OCI-LY3 (cell line): ENCODE measurements at regions not wholly inside any gene's neighbourhood (a gene's known extent, or its start where the extent isn't known, plus 50 kb on each side); places are given as distances from the start of the nearest gene placed in this dataset.

ENCODE experiments used
- EZH2phosphoT487 ChIP-seq: fragments of 200-600 bp; shearing (Covaris generic); IDR thresholded peaks from 2 replicates; pipeline ENCODE4 v1.6.1; 2018; ENCODE audit warnings: antibody characterized with exemption, mixed run types, low read depth
- TF ChIP-seq, protein P1 (sequence below): fragments of 200-600, 300-600 bp; sonication (generic); IDR thresholded peaks from 2 replicates; pipeline ENCODE4 v1.5.1; 2014; ENCODE audit warnings: antibody characterized with exemption, low read length, low read depth

DNA sequence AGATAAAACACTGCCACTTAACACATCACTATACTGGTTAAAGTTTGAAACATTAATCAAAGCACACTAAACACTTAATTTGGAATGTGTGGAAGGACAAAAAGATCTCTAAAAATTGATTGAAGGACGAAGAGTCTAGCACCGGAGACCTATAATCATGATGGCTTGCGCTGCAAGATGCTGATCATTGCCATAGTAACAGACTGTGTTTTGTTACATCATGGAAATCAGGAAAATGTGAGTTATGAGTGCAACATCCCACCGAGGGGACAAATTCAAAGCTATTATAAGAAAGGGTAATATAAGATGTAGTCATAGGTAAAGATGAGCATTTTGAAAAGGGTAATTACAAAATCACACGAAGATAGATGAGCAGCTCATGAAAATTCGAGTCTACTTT lies 278.8 kb upstream of the CTNND2 start:
- TF ChIP-seq, protein P1, sequence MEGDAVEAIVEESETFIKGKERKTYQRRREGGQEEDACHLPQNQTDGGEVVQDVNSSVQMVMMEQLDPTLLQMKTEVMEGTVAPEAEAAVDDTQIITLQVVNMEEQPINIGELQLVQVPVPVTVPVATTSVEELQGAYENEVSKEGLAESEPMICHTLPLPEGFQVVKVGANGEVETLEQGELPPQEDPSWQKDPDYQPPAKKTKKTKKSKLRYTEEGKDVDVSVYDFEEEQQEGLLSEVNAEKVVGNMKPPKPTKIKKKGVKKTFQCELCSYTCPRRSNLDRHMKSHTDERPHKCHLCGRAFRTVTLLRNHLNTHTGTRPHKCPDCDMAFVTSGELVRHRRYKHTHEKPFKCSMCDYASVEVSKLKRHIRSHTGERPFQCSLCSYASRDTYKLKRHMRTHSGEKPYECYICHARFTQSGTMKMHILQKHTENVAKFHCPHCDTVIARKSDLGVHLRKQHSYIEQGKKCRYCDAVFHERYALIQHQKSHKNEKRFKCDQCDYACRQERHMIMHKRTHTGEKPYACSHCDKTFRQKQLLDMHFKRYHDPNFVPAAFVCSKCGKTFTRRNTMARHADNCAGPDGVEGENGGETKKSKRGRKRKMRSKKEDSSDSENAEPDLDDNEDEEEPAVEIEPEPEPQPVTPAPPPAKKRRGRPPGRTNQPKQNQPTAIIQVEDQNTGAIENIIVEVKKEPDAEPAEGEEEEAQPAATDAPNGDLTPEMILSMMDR: no peak
- TF ChIP-seq EZH2phosphoT487: no peak
